Heart right ventricle (tissue), 16 donors: ENCODE measurements at regions not wholly inside any gene's neighbourhood (a gene's known extent, or its start where the extent isn't known, plus 50 kb on each side); places are given as distances from the start of the nearest gene placed in this dataset.

Experiments used
- ATAC-seq, 8 donors: fragments of 200-7000 bp; cut with Tn5 transposase; one replicate each; pipeline ENCODE4 v1.9.1; 2020; ENCODE audit warnings: mild to moderate bottlenecking in 8 of 8, moderate library complexity in 8 of 8, moderate number of reproducible peaks in 1 of 8
- DNase-seq, 2 donors: peaks; one replicate each; pipeline ENCODE4 v3.0.0-alpha.2; 2020
- H3K27ac ChIP-seq, 10 donors: fragments of 200-600 bp; sonication (generic) in 2 of 10; one replicate each; pipeline versions ENCODE4 v1.5.0 to v1.8.0; 2020 to 2022; ENCODE audit warnings: mild to moderate bottlenecking in 3 of 10
- H3K27me3 ChIP-seq, 7 donors: fragments of 200-600 bp; one replicate each; pipeline ENCODE4 v1.8.0; 2021 to 2022; ENCODE audit warnings: mild to moderate bottlenecking in 2 of 7
- H3K36me3 ChIP-seq, 9 donors: fragments of 200-600 bp; sonication (generic) in 1 of 9; one replicate each; pipeline versions ENCODE4 v1.5.0 to v1.8.0; 2020 to 2022; ENCODE audit warnings: mild to moderate bottlenecking in 2 of 9
- H3K4me1 ChIP-seq, 9 donors: fragments of 200-600 bp; sonication (generic) in 1 of 9; one replicate each; pipeline versions ENCODE4 v1.5.0 to v1.8.0; 2020 to 2022; ENCODE audit warnings: mild to moderate bottlenecking in 4 of 9
- H3K4me3 ChIP-seq, 10 donors: fragments of 200-600 bp; sonication (generic) in 2 of 10; one replicate each; pipeline versions ENCODE4 v1.5.0 to v1.8.0; 2020 to 2022; ENCODE audit warnings: mild to moderate bottlenecking in 7 of 10, moderate library complexity in 2 of 10
- H3K9me3 ChIP-seq, 11 donors: fragments of 200-600 bp in 10 of 11; sonication (generic) in 2 of 11; one replicate each; pipeline versions ENCODE4 v1.5.0 to v1.8.0; 2013 to 2022; ENCODE audit warnings: mild to moderate bottlenecking in 2 of 11, control low read depth in 1 of 11, moderate library complexity in 1 of 11
- CTCF ChIP-seq, 9 donors: fragments of 200-600 bp; sonication (generic) in 2 of 9; IDR thresholded peaks; one replicate each; pipeline versions ENCODE4 v1.5.0 to v1.8.0; 2021 to 2022; ENCODE audit warnings: antibody characterized with exemption in 9 of 9, mild to moderate bottlenecking in 5 of 9, moderate library complexity in 1 of 9
- WGBS, 2 donors: extraction: QIAGEN DNeasy Blood & Tissue Kit; methylation state at CpG; one replicate each; pipeline ENCODE4 v1.1.7; 2013; ENCODE audit warnings: inconsistent platforms in 1 of 2; 5-methylcytosine and 5-hydroxymethylcytosine counted together
- intact Hi-C, 10 donors: fragments of 100-400 bp; cut with DNase I; formaldehyde crosslinking; loops; one replicate each; pipeline versions ENCODE4 v1.11.1 to v1.14.2; 2022
- donor health status: Arrhythmogenic right ventricular cardiomyopathy.
- donor health status: ischemic (EF 13 %, LVEDD 7.1; RV severe dilation, severe dysfunction).
- donor health status: healthy with polysubstance abuse.
- donor health status: DM: no; HTN: yes; CAD: no.
- donor health status: DM: no; HTN: no; CAD: no.
- donor health status: ischemic (EF 25% LVEDD 6.9; RV normal size, moderate dysfunction).
- donor health status: ischemic (EF 25% LVEDD 5.7; RV mildly dilated, moderate dysfunction).
- donor health status: healthy.
- donor health status: DM: yes; HTN: yes; CAD: no.
- donor health status: Ischemic cardiomyopathy.
- donor health status: ischemic (EF 35%, LVEDD 5.7; RV mildly dilated, moderate dysfunction).
- donor health status: nonischemic (EF 11% LVEDD 7.7; RV severe dilation, severe dysfunction).
- donor health status: DM: yes; HTN: yes; CAD: no.
- donor health status: PGD.
- donor health status: ischemic (EF 29% LVEDD 5.4; RV normal size, mild dysfunction).
- donor health status: nonischemic (EF 23%, LVEDD 6.1; RV moderate dilation, normal function).

- Histone ChIP-seq H3K9me3 (peaks cover 0 to 5% (median 0%) of the 10 kb centered on the region in 11 donors), H3K4me1 (peaks cover 0 to 5% (median 0%) of the 10 kb centered on the region in 9 donors), H3K27ac (no peak overlapping the region), H3K27me3 (peaks cover 0 to 13% (median 5%) of the 10 kb centered on the region in 7 donors), H3K36me3 (no peaks in the 10 kb centered on the region), H3K4me3 (no peak overlapping the region)
- ATAC-seq (no peak), DNase-seq (no peak)
- intact Hi-C loops, result no loop called here
- no peak for TF ChIP-seq CTCF (IDR thresholded peaks at IDR 0.05)
- WGBS, 2 donors, result 88 to 90% methylated on average over 5 of the region's 5 CpGs
Measured at GRCh38 chr1:25126562-25126961, 105.7 kb downstream of the SYF2 start.

- ATAC-seq (no peak), DNase-seq (no peak)
- intact Hi-C loops, result no loop called here
- Histone ChIP-seq H3K4me3 (no peak overlapping the region), H3K27ac (no peak overlapping the region), H3K36me3 (no peaks in the 10 kb centered on the region), H3K4me1 (peaks cover 0 to 9% (median 0%) of the 10 kb centered on the region in 9 donors), H3K9me3 (peaks cover 0 to 5% (median 0%) of the 10 kb centered on the region in 11 donors), H3K27me3 (no peaks in the 10 kb centered on the region)
- no peak for TF ChIP-seq CTCF (IDR thresholded peaks at IDR 0.05)
- WGBS, 2 donors, result 91 to 97% methylated on average over 3 of the region's 3 CpGs
Measured at GRCh38 chr1:25123551-25123950, 108.8 kb downstream of the SYF2 start.

- ATAC-seq (peak in 6 of 8 donors; percentile 69 to 94 (median 84)), DNase-seq (peak in 1 of 2 donors; percentile 20)
- 45 to 46% methylated on average over 5 of the region's 5 CpGs for WGBS, 2 donors
Measured at GRCh38 chr1:25122747-25123146, 109.6 kb downstream of the SYF2 start.

GRCh38 chr1:25120281-25120680 is 112.0 kb downstream of the SYF2 start:
- no peak overlapping the region for H3K4me3 ChIP-seq

More at GRCh38 chr1:25122747-25123146, 109.6 kb downstream of the SYF2 start:
- no peak for TF ChIP-seq CTCF (IDR thresholded peaks at IDR 0.05)
- H3K9me3 ChIP-seq, result peaks cover 0 to 6% (median 1%) of the 10 kb centered on the region in 11 donors
- H3K36me3 ChIP-seq, result no peaks in the 10 kb centered on the region
- no peaks in the 10 kb centered on the region for H3K27me3 ChIP-seq
- no peak overlapping the region for H3K27ac ChIP-seq
- H3K4me1 ChIP-seq, result peaks cover 0 to 9% (median 0%) of the 10 kb centered on the region in 9 donors
- H3K4me3 ChIP-seq, result no peak overlapping the region
- intact Hi-C loops, result no loop called here

More at GRCh38 chr1:25120281-25120680, 112.0 kb downstream of the SYF2 start:
- ATAC-seq (no peak), DNase-seq (no peak)
- intact Hi-C loops, result no loop called here
- Histone ChIP-seq H3K9me3 (peaks cover 0 to 17% (median 5%) of the 10 kb centered on the region in 11 donors), H3K36me3 (no peaks in the 10 kb centered on the region), H3K27me3 (peaks cover 0 to 6% (median 0%) of the 10 kb centered on the region in 7 donors), H3K4me1 (peaks cover 0 to 9% (median 0%) of the 10 kb centered on the region in 9 donors), H3K27ac (no peak overlapping the region)
- TF ChIP-seq CTCF (IDR thresholded peaks at IDR 0.05), result no peak
- WGBS, 2 donors, result 51% methylated on average over 8 of the region's 8 CpGs
